HG03460 (cell line): ENCODE measurements at regions not wholly inside any gene's neighbourhood (a gene's known extent, or its start where the extent isn't known, plus 50 kb on each side); places are given as distances from the start of the nearest gene placed in this dataset.

ENCODE experiments used
- ATAC-seq: cut with Tn5 transposase; IDR thresholded peaks from one replicate; pipeline ENCODE4 v1.9.1; 2021; ENCODE audit not compliant: unreplicated experiment

- ATAC-seq: no peak
Observed at GRCh38 chr11:19524171-19524671, 188.4 kb upstream of the NAV2 start.

GRCh38 chr11:19520681-19521080 lies 192.0 kb upstream of the NAV2 start:
- no peak for ATAC-seq

- ATAC-seq: no peak
Observed at GRCh38 chr11:19519912-19520641, 192.6 kb upstream of the NAV2 start.

GRCh38 chr11:19519353-19519752 lies 193.3 kb upstream of the NAV2 start:
- ATAC-seq: no peak

- no peak for ATAC-seq
Observed at GRCh38 chr11:19513253-19513652, 199.4 kb upstream of the NAV2 start.

GRCh38 chr11:19512618-19513017 lies 200.0 kb upstream of the NAV2 start:
- no peak for ATAC-seq

- no peak for ATAC-seq
Observed at GRCh38 chr11:19511413-19512183, 201.0 kb upstream of the NAV2 start.

GRCh38 chr11:19511066-19511412 lies 201.6 kb upstream of the NAV2 start:
- no peak for ATAC-seq

GRCh38 chr11:19510468-19510867 lies 202.2 kb upstream of the NAV2 start:
- ATAC-seq: no peak

GRCh38 chr11:19509215-19509614 lies 203.4 kb upstream of the NAV2 start:
- ATAC-seq: no peak

GRCh38 chr11:19508165-19508564 lies 204.5 kb upstream of the NAV2 start:
- ATAC-seq: no peak

- ATAC-seq: no peak
Observed at GRCh38 chr11:19506816-19507486, 205.7 kb upstream of the NAV2 start.

GRCh38 chr11:19502691-19503253 lies 209.9 kb upstream of the NAV2 start:
- no peak for ATAC-seq

GRCh38 chr11:19501631-19502030 lies 211.0 kb upstream of the NAV2 start:
- no peak for ATAC-seq

- no peak for ATAC-seq
Observed at GRCh38 chr11:19499999-19500398, 212.6 kb upstream of the NAV2 start.

- no peak for ATAC-seq
Observed at GRCh38 chr11:19499026-19499669, 213.5 kb upstream of the NAV2 start.

- no peak for ATAC-seq
Observed at GRCh38 chr11:19493446-19494213, 219.0 kb upstream of the NAV2 start.

GRCh38 chr11:19482319-19483100 lies 230.1 kb upstream of the NAV2 start:
- ATAC-seq: no peak

- no peak for ATAC-seq
Observed at GRCh38 chr11:19480540-19480939, 232.1 kb upstream of the NAV2 start.
